ENCODE measurements at regions not wholly inside any gene's neighbourhood (a gene's known extent, or its start where the extent isn't known, plus 50 kb on each side); places are given as distances from the start of the nearest gene placed in this dataset.

DNA sequence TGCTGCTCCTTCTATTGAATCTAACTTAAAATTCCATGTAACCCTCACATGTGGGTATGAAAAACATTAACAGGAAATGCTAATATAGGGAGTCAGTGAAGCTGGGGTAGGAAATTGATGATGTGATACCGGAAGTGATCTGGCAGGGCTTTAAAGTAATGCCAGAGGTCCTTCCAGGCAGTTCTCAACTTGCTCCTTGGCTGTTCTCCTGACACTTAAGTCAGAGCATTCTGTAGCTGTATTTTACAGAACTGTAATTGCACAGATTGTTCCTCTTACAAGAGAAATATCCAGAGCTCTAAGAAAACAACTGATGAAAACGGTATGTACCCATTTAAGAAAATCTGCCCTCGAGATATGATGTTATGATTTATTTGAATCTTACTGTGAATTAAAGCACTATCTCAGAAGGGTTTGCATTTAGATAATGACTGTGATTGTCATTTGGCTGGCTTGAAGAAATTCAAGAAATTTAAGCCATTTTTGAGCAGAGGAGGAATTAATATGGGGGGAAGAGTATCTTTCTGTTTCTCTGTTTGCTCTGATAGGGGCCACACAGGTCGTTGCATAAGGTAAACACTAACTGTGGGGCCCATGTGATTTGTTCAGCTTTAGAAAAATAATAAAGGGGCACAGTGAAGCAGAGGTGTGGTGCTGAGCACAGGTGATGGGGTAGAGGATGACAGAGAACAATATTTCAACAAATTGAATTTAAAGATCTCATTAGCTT lies 88.4 kb downstream of the BBS10 start:
- DNase-seq (ENCODE audit: extremely low read depth, low read depth, low spot score) = peak; percentile 90

DNA sequence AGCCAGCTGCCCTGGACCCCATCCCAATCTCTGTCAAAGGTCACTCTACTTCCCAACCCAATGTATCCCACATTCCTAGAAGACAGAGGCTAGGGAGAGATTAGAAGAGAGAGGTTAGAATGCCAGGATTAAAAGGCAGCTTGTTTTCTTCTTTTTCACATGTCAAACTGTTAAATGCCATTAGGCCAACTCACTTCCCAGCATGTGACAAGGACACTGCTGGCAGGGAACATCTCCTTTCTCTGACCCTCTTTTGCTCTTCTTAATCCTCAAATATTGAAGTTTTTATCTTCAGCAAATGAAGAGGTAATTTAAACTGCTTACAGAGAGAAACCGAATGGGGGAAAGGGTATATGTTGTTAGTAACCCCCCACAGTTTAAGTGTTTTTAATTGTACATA lies 89.1 kb downstream of the BBS10 start:
- DNase-seq (ENCODE audit: extremely low read depth, low read depth, low spot score) = no peak

DNA sequence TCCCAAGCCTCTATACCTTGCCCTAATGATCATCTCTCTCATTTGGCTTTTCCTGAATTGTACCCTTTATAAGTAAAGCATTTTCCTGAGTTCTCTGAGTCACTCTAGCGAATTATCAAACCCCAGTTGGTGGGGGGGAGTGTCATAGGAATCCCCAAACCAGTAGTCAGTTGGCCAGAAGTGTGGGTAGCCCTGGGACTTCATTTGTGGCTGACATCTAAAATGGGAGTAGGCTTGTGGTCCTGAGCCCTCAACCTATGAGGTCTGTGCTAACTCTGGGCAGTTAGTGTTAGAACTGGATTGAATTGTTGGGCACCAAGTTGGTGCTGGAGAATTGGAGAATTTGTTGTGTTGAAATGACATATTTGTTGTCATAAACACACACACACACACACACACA lies 91.3 kb downstream of the BBS10 start:
- DNase-seq (ENCODE audit: extremely low read depth, low read depth, low spot score) = no peak

GRCh38 chr12:76256321-76256720 lies 91.9 kb downstream of the BBS10 start:
- DNase-seq (ENCODE audit: extremely low read depth, low read depth, low spot score) = no peak

- DNase-seq (ENCODE audit: extremely low read depth, low read depth, low spot score) = no peak
These were observed 92.5 kb downstream of the BBS10 start for GRCh38 chr12:76255692-76256091.

DNA sequence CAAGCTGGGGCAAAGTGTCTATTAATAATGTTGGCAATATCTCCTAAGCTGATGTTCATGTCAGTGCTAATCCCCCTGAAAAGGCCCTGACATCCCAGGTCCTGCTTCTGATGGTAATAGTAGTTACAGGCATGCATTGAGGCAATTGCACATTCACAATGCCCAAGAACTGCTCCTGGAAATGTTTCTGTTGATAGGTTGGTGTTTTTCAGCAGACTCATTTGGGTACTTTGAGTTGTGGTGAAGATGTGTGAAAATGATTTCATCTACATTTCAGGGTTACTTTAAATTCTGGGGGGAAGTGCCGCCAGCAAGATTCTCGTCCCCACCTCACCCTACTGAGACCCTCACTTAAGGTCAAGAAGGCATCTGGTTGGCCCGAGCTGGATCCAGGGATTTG lies 92.9 kb downstream of the BBS10 start:
- DNase-seq (ENCODE audit: extremely low read depth, low read depth, low spot score) = no peak

DNA sequence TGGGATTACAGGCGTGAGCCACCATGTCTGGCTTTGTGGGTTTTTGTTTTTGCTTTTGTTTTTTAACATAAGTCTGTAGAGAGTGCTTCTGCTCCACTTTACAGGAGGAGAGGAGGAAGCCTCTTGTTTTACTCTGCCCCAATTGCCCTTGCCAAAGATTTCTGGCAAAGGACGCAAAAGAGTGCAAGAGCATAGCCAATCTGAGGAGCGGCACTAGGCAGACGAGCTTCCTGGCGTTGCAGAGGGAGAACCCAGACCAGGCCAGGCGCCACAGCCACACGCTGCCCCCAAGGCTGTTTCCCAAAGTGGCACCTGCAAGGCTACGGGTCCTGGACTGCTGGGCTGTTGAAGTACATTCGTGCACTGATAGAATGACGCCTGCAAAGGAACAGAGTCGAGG lies 96.2 kb downstream of the BBS10 start:
- DNase-seq (ENCODE audit: extremely low read depth, low read depth, low spot score) = no peak

DNA sequence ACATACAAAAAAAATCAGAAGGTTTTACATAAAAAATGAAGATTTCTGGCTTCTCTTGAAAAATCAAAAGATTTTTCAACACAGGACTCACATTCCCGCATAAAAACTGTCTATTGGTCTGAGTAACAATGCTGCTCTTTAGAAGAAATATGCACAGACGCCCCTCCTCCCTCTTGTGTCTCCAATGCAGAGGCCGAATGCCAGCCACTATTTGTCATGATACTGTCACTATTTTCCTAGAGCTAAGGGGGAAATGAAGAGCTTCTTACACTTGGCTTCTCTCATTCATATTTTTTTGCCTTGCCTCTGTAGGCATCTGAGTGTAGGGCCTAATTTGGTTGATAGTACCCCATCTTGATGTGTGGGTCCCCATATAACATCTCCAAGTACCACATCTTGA lies 98.0 kb downstream of the BBS10 start:
- DNase-seq (ENCODE audit: extremely low read depth, low read depth, low spot score) = no peak

GRCh38 chr12:76249501-76249900 lies 98.7 kb downstream of the BBS10 start:
- no peak for DNase-seq (ENCODE audit: extremely low read depth, low read depth, low spot score)

GRCh38 chr12:76247992-76248391 lies 100.2 kb downstream of the BBS10 start:
- no peak for DNase-seq (ENCODE audit: extremely low read depth, low read depth, low spot score)

DNA sequence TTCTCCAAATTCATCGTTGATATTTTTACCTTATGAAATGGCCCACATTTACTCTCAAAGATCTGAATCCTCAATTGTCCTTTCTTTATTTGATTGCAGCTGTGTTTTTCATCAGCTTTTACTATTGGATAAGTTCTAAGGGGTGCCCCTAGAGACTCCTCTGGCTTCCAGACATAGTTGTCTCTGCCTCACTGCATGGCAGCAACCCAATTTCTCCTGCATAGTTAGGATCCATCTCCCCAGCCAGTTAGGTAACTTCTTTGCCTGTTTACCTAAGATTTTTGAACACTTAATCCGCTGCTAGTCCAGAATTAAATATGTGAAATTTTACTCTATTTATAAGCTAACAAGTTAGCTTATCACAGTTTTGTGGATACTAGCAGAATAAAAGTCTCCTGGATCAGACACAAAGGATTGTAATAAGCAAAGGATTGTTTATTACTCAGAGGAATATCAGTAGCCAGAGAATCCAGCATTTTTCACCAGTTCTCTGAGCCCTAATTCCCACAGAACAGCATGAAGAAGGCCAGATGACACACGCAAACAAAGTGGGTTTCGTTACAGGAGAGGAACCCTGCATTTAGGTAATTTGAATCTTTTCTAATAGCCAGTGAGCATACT lies 101.1 kb downstream of the BBS10 start:
- no peak for DNase-seq (ENCODE audit: extremely low read depth, low read depth, low spot score)

DNA sequence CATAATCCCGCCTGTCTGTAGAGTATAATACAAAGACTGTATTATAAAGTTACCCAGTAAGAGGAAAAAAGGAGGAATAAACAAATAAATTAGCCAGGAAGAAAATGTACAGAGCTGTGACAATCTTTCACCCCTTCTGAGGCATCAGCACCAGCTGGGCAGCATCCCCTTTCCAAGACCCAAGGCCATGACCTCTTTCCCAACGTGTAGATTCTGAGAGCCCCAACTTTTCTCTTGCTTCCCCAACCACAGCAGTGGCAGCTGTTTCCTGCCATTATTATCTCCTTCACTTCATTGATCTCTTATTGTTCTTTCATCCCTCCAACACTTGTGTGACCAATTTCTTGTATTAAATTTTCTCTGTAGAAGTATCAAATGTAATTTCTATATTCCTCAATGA lies 101.6 kb downstream of the BBS10 start:
- no peak for DNase-seq (ENCODE audit: extremely low read depth, low read depth, low spot score)

- DNase-seq (ENCODE audit: extremely low read depth, low read depth, low spot score) = no peak
These were observed 103.9 kb downstream of the BBS10 start for GRCh38 chr12:76244300-76244699.

GRCh38 chr12:76242813-76243550 lies 105.2 kb downstream of the BBS10 start:
- no peak for DNase-seq (ENCODE audit: extremely low read depth, low read depth, low spot score)

DNA sequence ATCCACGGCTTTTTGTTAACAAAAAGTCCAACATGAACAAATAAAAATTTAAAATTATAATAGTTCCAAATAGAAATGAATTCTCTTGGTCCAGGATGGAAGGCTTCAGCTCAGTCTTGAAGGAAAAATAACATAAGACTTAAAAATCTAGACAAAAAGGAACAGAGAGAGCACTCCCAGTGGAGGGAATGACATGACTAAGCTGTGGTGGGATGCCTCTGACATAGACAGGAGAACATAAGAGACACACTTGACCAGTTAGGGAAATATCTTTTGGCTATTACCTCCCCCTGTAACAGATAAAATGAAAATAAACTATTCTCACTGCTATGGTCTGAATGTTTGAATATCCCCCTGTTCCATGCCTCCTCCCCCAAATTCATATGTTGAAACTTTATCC lies 106.8 kb downstream of the BBS10 start:
- no peak for DNase-seq (ENCODE audit: extremely low read depth, low read depth, low spot score)

DNA sequence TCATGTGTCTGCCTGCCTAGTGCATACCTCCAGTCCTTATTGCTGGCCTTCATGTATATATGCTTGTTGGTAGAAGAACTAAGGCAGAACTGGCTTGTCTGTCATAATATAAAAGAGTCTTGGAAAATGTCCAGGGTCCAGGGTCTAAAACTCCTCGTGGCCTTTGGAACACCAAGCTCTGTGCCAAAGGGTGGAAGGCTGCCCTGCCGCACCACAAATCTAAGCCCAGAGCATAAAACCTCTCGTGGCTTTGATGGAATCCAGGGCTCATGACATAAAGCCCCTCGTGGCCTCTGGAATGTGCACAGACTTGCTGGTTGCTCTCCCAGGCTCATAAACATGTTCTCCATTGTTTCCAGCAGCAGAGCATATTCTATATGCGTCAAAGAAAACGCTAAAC lies 107.9 kb downstream of the BBS10 start:
- no peak for DNase-seq (ENCODE audit: extremely low read depth, low read depth, low spot score)

- DNase-seq (ENCODE audit: extremely low read depth, low read depth, low spot score) = no peak
These were observed 109.5 kb downstream of the BBS10 start for GRCh38 chr12:76238688-76239087.

DNA sequence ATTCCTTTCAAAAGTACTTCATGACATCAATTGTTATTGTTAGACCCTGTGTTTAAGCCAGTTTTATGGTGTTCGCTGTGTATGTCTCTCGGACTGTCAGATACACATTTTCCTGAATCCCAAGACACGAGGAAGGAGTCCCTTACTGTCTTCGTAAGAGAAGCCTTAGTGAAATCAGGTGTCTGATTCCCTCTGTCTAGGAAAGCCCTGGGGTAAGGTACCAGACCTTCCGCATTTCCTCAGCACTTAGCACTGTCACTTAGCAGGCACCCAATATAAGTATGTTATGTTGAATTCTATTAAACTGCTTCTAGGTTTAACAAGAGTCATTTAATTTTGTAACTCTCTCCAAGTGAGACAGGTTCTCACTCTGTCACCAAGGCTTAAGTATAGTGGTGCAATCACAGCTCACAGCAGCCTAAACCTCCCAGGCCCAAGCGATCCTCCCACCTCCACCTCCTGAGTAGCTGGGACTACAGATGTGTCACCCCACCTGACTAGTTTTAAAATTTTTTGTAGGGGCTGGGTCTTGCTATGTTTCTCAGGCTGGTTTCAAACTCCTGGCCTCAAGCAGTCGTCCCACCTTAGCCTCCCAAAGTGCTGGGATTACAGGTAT lies 111.0 kb downstream of the BBS10 start:
- DNase-seq (ENCODE audit: extremely low read depth, low read depth, low spot score) = no peak

DNA sequence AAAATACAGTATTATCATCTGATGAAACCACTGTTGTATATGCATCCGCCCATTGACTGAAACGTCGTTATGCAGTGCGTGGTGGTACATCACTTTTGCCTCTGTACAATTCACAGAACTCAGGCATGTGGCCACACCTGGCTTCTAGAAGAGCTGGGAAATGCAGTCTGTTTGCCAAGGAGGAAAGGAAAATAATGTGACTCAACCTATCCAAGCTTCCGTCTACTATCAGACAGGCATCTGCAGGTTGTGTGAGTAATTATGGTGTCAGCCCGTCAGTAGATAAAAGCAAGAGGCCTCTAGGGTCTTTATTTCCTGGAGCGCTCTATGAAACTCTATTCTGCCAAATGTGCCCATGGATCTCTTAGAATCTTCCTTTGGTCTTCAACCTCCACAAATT lies 111.6 kb downstream of the BBS10 start:
- DNase-seq (ENCODE audit: extremely low read depth, low read depth, low spot score) = no peak

- no peak for DNase-seq (ENCODE audit: extremely low read depth, low read depth, low spot score)
These were observed 113.5 kb downstream of the BBS10 start for GRCh38 chr12:76234741-76235140.

- no peak for DNase-seq (ENCODE audit: extremely low read depth, low read depth, low spot score)
These were observed 116.2 kb downstream of the BBS10 start for GRCh38 chr12:76232013-76232412.

- DNase-seq (ENCODE audit: extremely low read depth, low read depth, low spot score) = no peak
These were observed 121.3 kb downstream of the BBS10 start for GRCh38 chr12:76226956-76227355.

All from glomerular endothelial cell (primary cell).